ENCODE measurements at regions not wholly inside any gene's neighbourhood (a gene's known extent, or its start where the extent isn't known, plus 50 kb on each side); places are given as distances from the start of the nearest gene placed in this dataset.
A peak's percentile ranks its signal among the peaks of the same experiment; 100 is the strongest.

DNA sequence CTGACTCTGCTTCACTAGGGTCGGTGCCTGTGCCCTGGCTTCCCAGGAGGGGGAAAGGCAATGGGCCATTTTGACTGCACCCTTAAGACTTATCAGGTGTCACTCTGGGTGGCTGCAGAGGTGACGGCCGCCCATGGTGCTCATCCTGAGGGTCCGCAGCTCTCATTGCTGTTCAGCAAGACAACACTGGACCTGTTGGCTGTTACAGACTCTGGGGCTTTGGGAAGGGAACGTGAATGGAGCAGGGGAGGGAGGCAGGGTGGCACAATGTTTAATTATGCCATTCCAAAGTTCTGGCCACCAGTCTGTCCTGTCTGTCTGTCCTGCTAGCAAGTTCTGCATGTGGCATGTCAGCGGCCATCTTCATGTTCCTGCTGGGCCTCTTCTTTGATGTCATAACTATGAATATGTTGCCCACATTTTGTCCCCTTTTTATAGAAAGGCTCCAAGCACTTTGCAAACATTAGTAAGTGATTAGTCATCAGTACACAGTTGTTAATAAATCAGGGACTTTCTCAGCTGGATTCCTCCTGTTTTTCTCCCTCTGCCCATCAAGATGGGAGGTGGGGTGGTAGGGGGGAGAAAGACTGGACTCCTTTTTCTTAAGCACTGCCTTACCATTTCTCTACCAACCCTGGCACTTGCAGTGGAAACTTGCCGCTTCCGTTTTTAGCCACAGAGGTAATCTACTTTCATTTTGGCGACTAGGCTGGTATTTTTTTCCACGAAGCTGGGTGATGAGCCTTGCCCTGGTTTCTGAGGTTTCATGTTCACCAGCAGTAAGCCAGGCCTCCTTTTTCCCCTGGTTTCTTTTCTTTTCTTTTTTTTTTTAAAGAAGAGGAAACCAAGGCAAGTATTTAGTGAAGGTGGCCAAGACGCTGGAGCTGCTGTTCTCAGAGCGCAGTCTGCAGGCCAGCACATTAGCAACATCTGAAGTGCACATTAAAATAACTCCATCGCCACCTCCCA, 88.6 kb upstream of the TRIM2 start:
- no peaks in the 10 kb centered on the region for H3K27me3 ChIP-seq
- peak overlapping the region in 2 of 4 donors; percentile 12 to 34 for H3K4me3 ChIP-seq
- WGBS, 4 donors = 44 to 63% (median 56%) methylated on average over 9 to 13 of the region's 13 CpGs
- no peaks in the 10 kb centered on the region for H3K36me3 ChIP-seq (replicated peaks in 1 of 2)
- intact Hi-C loops (cut with DNase I) = no loop called here
- peak overlapping the region in 3 of 5 donors; percentile 29 to 79 (median 58) for H3K27ac ChIP-seq
- no peaks in the 10 kb centered on the region for H3K9me3 ChIP-seq (replicated peaks in 1 of 3)
- peak in 6 of 7 donors; percentile 23 to 68 (median 44) for DNase-seq
- no peak for TF ChIP-seq POLR2A (IDR thresholded peaks at IDR 0.05)
- TF ChIP-seq, protein P1, sequence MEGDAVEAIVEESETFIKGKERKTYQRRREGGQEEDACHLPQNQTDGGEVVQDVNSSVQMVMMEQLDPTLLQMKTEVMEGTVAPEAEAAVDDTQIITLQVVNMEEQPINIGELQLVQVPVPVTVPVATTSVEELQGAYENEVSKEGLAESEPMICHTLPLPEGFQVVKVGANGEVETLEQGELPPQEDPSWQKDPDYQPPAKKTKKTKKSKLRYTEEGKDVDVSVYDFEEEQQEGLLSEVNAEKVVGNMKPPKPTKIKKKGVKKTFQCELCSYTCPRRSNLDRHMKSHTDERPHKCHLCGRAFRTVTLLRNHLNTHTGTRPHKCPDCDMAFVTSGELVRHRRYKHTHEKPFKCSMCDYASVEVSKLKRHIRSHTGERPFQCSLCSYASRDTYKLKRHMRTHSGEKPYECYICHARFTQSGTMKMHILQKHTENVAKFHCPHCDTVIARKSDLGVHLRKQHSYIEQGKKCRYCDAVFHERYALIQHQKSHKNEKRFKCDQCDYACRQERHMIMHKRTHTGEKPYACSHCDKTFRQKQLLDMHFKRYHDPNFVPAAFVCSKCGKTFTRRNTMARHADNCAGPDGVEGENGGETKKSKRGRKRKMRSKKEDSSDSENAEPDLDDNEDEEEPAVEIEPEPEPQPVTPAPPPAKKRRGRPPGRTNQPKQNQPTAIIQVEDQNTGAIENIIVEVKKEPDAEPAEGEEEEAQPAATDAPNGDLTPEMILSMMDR (IDR thresholded peaks at IDR 0.05) = no peak
- peaks cover 5 to 12% of the 10 kb centered on the region in 2 donors for H3K4me1 ChIP-seq (replicated peaks in 1 of 2)

DNA sequence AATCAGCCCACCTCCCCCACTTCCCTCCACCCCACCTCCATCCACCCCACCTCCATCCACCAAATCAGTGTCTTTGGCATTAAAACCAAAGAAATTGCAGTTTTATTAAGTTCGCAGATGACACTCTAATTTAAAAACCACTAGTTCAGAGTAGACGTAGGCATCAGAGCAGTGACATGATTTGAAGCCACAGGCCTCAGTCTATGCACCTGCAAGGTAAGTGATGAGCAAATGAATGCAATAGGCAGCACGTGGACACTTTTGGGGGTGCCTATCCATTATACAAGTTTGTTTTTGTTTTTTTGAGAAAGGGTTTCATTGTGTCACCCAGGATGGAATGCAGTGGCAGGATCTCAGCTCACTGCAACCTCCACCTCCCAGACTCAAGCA, 88.0 kb upstream of the TRIM2 start:
- H3K4me3 ChIP-seq = peak overlapping the region in 1 of 4 donors; percentile 34
- no peaks in the 10 kb centered on the region for H3K36me3 ChIP-seq (replicated peaks in 1 of 2)
- intact Hi-C loops (cut with DNase I) = no loop called here
- no peaks in the 10 kb centered on the region for H3K9me3 ChIP-seq (replicated peaks in 1 of 3)
- no peaks in the 10 kb centered on the region for H3K27me3 ChIP-seq
- peak overlapping the region in 3 of 5 donors; percentile 29 to 79 (median 58) for H3K27ac ChIP-seq
- H3K4me1 ChIP-seq (replicated peaks in 1 of 2) = peaks cover 5 to 12% of the 10 kb centered on the region in 2 donors
- no peak for TF ChIP-seq POLR2A (IDR thresholded peaks at IDR 0.05)
- TF ChIP-seq, protein P1 (IDR thresholded peaks at IDR 0.05) = no peak
- no peak for DNase-seq
- WGBS, 4 donors = 64 to 80% (median 78%) methylated on average over 3 of the region's 3 CpGs

DNA sequence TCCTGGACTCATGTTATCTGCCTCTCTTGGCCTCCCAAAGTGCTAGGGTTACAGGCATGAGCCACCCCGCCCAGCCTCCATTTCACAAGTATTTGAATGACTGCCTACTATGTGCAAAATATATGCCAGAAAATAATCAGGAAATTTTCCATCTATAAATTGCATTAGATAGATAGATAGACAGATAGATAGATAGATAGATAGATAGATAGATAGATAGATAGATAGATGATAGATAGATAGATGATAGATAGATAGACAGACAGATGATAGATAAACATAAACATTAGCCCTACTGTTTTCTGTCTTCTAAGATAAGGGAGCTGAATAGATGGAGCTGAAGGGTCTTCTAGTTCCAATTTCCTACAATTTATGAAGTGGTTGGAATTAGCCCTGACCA, 87.4 kb upstream of the TRIM2 start:
- 84 to 94% (median 89%) methylated on average over 1 of the region's 1 CpG for WGBS, 4 donors
- H3K27me3 ChIP-seq = no peaks in the 10 kb centered on the region
- H3K4me3 ChIP-seq = no peak overlapping the region
- peaks cover 5 to 12% of the 10 kb centered on the region in 2 donors for H3K4me1 ChIP-seq (replicated peaks in 1 of 2)
- H3K27ac ChIP-seq = no peak overlapping the region
- intact Hi-C loops (cut with DNase I) = no loop called here
- no peaks in the 10 kb centered on the region for H3K9me3 ChIP-seq (replicated peaks in 1 of 3)
- DNase-seq = no peak
- TF ChIP-seq, protein P1 (IDR thresholded peaks at IDR 0.05) = no peak
- TF ChIP-seq POLR2A (IDR thresholded peaks at IDR 0.05) = no peak
- H3K36me3 ChIP-seq (replicated peaks in 1 of 2) = no peaks in the 10 kb centered on the region

DNA sequence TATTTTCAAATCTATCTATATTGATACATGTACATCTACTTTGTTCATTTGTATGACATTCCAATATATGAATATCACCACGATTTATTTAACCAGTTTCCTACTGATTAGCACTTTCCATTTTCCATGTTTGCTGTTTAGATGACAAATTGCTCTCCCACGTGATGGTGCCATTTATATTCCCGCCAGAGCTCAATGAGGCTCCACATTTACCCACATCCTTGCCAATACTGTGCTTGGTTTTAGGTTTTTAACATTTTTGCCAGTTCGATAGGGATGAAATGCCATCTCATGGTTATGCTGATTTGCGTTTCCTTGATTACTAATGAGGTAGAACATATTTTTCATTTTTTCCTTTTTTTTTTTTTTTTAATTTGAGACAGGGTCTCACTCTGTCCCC, 86.7 kb upstream of the TRIM2 start:
- Histone ChIP-seq H3K4me3 (no peak overlapping the region), H3K27ac (no peak overlapping the region), H3K27me3 (no peaks in the 10 kb centered on the region), H3K9me3 (replicated peaks in 1 of 3) (no peaks in the 10 kb centered on the region), H3K4me1 (replicated peaks in 1 of 2) (peaks cover 5 to 12% of the 10 kb centered on the region in 2 donors), H3K36me3 (replicated peaks in 1 of 2) (no peaks in the 10 kb centered on the region)
- intact Hi-C loops (cut with DNase I) = no loop called here
- no peak for TF ChIP-seq POLR2A (IDR thresholded peaks at IDR 0.05)
- TF ChIP-seq, protein P1 (IDR thresholded peaks at IDR 0.05) = no peak
- WGBS, 4 donors = 76 to 81% (median 79%) methylated on average over 5 of the region's 5 CpGs
- no peak for DNase-seq

All from adrenal gland (tissue), 9 donors.